DMS114 treated with DMSO at 0.1 percent for 48 hours (cell line): ENCODE measurements at regions not wholly inside any gene's neighbourhood (a gene's known extent, or its start where the extent isn't known, plus 50 kb on each side); places are given as distances from the start of the nearest gene placed in this dataset.

ENCODE experiments used
- DNase-seq: peaks from one replicate; lab custom pipeline; 2025; ENCODE audit not compliant: unreplicated experiment; lab: John Stamatoyannopoulos, UW

DNA sequence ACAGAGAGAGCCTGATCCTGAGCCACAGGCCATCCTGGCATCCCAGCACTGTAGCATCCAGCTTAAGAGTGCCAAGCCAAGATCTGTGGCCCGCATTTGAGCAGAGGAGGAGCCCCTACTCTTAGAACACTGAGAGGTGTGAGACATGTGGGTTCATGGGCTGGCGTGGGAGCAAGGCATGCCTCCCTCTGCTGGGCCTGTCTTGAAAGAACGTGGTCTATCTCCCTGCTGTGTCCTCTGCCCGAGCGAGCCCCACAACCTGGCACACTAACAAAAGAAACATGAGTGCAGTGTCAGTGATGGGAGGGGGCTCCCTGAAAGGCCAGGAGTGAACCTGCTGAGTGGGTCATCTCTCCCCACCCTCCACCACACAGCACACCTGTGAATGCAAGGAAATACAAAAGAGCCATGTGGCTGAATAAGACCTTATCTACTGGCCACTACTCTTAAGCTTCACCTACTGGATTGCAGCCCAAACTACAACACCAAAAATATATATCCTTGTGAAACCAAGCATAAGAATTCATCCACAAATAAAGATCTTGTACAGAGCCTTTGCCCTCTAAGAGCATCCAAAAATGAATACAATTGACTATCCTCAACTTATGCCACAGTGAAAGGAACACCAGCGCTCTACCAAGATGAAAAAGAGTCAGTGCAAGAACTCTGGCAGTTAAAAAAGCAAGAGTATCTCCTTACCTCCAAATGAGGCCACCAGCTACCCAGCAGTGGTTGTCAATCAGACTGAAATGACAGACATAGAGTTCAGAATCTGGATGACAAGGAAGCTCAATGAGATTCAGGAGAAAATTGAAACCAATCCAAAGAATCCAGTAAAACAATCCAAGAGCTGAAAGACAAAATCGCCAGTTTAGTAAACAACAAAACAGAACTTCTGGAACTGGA lies 259.4 kb upstream of the DAB1 start:
- no peak for DNase-seq

DNA sequence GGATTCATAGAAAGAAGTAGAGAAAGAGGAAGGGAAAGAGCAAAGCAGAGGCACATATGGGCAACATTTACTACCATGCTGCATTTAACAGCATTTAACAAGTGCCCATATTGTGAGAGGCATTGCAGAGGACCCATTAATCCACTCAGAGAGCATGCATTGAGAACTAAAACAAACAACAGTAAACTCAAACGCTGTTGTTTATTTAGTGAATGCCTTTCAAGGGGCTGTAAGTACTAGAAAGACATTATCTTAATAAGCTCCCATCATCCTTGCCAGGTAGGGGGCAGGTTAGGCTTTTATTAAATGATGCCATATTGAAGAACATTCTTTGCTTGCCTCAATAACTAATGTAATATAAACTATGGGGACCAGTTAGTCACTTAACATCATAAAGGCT lies 254.3 kb upstream of the DAB1 start:
- no peak for DNase-seq

- DNase-seq = no peak
These were observed 251.9 kb upstream of the DAB1 start for GRCh38 chr1:57675776-57676175.

- DNase-seq = no peak
These were observed 250.9 kb upstream of the DAB1 start for GRCh38 chr1:57674801-57675200.

DNA sequence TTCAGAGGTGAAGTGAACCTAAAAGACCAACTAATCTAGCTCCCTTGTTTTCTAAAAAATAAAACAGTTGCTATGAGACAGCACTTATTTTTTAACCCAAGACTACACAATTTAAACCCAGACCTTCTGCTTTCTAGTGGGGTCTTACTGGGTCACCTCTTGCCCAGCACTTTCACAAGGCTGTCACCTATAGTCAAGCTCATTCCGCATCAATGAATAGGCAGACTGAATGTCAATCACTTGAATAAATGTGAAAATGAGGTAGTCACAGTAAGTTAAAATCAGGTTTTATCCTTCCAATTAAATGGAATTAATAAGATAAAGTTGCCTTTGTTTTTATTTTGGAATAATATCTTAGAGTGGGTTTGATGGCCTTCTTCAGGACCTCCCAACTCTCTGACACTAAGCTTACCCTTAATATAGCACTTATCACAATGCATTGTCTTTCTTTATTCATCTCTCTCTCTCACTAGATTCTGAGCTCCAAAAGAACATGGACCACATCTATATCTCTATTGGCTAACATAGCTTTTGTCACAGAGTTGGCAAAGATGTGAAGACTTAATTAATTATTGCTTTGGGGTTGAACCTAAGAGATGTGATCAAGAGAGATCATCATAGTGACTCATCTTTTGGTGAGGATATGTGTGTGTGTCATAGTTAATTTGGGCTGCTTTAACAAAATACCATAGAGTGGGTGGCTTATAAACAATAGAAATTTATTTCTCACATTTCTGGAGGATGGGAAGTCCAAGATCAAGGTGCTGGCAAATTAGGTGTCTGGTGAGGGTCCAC lies 248.7 kb upstream of the DAB1 start:
- DNase-seq = no peak

DNA sequence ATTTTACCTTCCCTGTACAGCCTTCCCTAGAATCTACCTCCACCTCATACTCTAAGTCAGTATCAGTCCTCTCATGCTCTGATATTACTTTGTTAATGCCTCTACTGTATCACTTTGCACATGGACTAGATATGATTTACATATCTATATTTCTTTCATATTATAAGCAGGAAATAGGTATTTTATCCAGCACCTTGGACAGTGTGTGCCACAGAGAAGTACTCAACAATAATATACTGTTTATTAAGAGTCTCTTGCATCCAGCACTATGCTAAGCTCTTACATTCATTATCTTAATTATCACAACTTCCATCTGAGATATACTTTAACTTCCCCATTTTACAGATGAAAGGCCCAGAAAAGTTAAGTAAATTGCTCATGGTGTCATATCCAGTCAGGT lies 247.9 kb upstream of the DAB1 start:
- DNase-seq = no peak

GRCh38 chr1:57659804-57660203 lies 235.9 kb upstream of the DAB1 start:
- no peak for DNase-seq

- no peak for DNase-seq
These were observed 231.3 kb upstream of the DAB1 start for GRCh38 chr1:57655161-57655560.

DNA sequence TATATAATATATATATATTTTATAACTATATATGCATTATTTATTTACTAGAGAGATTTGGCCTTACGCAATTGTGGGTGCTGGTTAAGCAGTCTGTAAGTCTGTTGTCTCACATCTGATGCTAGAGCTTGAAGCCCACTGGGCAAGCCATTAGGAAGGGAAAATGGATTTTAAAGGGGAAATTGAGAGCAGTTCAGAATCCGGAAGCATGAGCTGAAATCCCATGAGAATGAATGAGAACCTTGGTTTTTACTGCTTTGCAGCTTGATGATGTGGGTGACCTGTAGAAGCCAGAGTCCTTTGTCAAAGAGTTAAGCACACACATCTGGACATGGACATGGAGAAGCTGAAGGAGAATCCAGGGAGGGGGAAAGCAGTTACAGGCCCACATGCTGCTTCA lies 220.8 kb upstream of the DAB1 start:
- DNase-seq = no peak

- no peak for DNase-seq
These were observed 214.4 kb upstream of the DAB1 start for GRCh38 chr1:57638239-57638638.

- DNase-seq = no peak
These were observed 213.3 kb upstream of the DAB1 start for GRCh38 chr1:57637155-57637554.

GRCh38 chr1:57633881-57634280 lies 210.0 kb upstream of the DAB1 start:
- no peak for DNase-seq

DNA sequence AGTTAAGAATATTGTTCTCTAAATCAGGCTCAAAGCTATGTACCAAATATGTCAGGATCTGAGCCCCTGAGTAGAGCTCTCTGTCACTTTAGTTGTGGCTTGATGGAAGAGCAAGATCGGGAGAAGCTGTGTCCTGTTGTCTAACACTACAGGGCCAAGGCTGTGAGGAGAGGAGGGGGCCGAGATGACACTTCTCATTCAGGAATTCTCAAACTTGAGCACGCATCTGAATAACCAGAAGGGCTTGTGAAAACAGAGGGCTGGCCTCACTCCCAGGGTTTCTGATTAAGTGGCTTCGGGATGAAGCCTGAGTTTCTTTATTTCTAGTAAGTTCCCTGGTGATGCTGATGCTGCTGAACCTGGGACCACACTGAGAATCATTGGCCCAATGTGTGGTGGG lies 209.2 kb upstream of the DAB1 start:
- DNase-seq = no peak

- no peak for DNase-seq
These were observed 208.5 kb upstream of the DAB1 start for GRCh38 chr1:57632401-57632800.

DNA sequence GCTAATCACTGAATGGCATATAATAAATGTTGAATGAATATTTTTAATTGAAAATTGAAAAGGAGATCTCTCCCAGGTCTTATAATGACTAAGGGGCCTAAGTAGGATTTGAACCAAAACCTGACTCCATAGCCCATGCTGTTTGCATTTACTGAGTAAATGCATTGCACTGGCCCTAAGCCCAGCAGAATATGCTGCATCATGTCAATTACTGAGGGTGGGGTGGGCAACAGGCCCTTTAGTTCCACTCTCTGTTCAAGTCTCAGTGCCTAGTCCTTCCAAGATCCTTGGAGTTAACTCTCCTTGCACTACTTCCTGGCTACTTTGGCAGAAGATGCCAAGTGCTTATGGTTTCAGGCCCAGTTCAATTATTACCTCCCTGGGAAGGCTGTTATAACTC lies 203.8 kb upstream of the DAB1 start:
- DNase-seq = no peak

DNA sequence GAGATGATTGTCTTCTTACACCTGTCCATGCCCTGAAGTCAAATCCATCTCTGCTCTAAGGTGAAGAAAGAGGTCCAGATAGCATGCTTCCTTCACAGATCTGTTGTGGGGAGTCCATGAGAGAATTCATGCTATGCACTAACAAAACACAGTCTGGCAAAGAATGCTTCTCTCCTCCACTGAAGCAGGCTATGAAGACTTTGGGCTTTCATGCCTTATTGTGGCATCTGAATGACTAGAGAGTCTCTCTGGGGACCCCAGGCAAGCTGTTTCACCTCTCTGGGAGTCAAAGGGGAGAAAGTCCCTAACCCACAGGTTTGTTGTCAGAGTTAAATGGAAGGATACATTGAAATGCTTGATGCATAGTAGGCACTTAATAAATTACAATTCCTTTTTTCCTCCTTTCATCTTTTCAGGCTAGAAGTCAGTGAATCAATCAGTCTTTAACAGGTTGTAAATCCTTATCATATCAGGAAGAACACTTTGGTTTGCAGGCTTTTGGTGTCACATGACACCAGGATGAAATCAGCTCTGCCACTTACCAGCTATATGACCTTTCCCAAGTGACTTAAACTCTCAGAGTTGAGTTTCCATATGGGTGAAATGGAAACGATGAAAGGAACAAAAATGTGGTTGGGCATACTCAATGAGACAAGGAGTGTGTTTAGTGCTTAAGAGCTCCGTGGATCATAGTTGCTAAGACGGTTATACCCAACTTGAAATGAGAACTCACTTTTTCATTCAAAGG lies 200.1 kb upstream of the DAB1 start:
- DNase-seq = no peak

- DNase-seq = no peak
These were observed 199.4 kb upstream of the DAB1 start for GRCh38 chr1:57623039-57623790.

GRCh38 chr1:57621776-57622175 lies 197.9 kb upstream of the DAB1 start:
- no peak for DNase-seq

- DNase-seq = no peak
These were observed 196.7 kb upstream of the DAB1 start for GRCh38 chr1:57620605-57621004.

DNA sequence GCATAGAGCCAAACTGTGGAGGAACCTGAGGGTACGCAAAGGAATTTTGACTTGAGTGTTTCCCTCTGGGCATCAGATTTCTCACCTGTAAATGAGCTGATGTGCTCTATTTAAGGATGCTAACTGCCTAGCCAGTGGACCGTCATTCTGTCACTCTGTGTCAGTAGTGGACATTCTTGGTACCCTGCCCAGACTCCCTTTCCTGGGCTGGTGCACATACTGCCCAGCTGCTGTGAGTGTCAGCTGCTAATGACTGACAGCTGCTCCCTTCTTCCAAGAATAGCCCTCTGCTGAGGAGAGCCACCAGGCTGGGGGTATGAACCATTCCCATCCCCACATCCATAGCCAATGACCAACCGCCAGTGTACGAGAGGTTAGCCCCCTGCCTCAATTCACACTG lies 193.1 kb upstream of the DAB1 start:
- DNase-seq = no peak

GRCh38 chr1:57615956-57616355 lies 192.1 kb upstream of the DAB1 start:
- DNase-seq = no peak
